ENCODE measurements at regions not wholly inside any gene's neighbourhood (a gene's known extent, or its start where the extent isn't known, plus 50 kb on each side); places are given as distances from the start of the nearest gene placed in this dataset.

DNA sequence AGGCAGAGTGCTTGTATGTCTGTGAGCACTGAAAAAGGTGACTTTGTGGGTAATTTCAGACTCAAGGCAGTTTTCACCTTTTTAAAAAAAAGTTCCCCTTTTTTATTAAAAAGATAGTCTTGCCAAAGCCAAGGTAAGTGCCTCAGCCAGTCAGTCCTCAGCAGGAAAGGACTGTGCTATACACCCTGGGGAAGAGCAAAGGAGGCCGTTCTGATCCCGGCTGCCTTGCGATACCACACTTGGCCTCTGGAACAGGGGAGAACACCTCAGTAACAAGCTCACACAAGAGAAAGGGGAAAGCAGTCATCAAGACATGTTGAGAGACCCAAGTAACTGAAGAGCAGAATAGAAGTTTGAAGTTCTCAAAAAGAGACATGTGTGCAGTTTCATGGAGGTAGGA, 541.7 kb downstream of the BCOR start:
- TF ChIP-seq, protein P1, sequence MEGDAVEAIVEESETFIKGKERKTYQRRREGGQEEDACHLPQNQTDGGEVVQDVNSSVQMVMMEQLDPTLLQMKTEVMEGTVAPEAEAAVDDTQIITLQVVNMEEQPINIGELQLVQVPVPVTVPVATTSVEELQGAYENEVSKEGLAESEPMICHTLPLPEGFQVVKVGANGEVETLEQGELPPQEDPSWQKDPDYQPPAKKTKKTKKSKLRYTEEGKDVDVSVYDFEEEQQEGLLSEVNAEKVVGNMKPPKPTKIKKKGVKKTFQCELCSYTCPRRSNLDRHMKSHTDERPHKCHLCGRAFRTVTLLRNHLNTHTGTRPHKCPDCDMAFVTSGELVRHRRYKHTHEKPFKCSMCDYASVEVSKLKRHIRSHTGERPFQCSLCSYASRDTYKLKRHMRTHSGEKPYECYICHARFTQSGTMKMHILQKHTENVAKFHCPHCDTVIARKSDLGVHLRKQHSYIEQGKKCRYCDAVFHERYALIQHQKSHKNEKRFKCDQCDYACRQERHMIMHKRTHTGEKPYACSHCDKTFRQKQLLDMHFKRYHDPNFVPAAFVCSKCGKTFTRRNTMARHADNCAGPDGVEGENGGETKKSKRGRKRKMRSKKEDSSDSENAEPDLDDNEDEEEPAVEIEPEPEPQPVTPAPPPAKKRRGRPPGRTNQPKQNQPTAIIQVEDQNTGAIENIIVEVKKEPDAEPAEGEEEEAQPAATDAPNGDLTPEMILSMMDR (IDR thresholded peaks at IDR 0.05; ENCODE audit: low read depth, low read length) = no peak
- TF ChIP-seq EZH2phosphoT487 (IDR thresholded peaks at IDR 0.05; ENCODE audit: low read depth) = no peak

Measured in OCI-LY3 (cell line).